GM04503 (cell line): ENCODE measurements at regions not wholly inside any gene's neighbourhood (a gene's known extent, or its start where the extent isn't known, plus 50 kb on each side); places are given as distances from the start of the nearest gene placed in this dataset.
"Not testable (repeated sequence)": the region's sequence is repeated elsewhere in the genome, so short reads cannot be mapped to it uniquely, and the experiment has no call there.

Experiments used
- DNase-seq: peaks from one replicate; pipeline ENCODE4 v3.0.0-alpha.2; 2012; ENCODE audit warnings: low read depth

DNA sequence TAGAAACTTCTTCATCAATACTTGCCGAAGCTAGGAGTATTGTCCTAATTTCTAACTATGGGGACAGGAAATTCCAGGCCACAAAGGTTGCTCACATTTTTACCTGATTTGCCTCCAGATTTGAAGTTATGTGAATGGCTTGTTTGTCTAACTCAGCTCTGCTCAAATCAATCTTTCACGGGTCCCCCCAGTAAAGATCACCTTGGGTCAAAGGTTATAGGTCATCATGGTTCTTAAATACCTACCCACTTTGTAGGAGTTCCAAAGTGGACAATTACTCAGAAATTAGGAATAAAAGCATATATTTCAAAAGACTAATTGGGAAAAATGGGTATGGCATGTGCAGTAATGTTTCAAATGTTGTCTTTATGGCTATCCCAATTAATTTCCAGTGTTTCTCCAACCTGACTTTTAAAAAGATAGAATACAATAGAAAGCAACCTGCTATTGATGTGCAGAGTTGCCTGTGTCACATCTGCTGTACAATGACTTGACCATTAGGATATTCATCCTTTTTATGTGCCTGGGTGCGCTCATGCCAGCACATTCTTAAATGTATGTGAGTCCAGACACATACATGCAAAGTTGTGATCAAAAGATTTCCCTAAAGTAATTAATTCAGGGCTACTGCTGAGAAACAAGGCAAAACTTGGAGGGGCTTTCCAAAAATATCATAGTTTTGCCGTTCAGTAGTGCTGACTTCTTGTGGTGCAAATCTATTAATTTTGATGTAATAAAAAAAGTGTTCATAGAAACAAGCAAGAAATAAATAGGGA is 126.1 kb downstream of the MYCN start:
- DNase-seq: no peak

GRCh38 chr2:16065272-16066069 is 125.1 kb downstream of the MYCN start:
- not testable (repeated sequence) for DNase-seq

DNA sequence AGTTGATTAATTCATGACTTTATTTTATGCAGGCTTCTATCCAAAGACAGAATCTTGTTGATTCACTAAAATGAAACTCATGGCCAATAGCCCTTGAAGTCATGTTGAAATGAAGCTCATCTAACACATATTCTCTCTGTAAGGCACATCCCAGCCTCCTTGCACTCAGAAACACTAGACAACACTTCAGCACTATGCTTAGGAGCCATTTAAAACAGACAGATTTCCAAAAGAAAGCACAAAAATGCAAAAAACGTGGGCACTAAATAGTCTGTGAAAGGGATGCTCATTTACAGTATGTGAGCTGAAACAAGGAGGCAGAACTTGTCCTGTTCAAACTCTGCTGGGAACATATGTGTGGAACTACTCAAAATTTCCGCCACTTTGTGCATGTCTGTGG is 124.4 kb downstream of the MYCN start:
- no peak for DNase-seq

- DNase-seq: no peak
These were observed 123.7 kb downstream of the MYCN start for GRCh38 chr2:16063955-16064633.

DNA sequence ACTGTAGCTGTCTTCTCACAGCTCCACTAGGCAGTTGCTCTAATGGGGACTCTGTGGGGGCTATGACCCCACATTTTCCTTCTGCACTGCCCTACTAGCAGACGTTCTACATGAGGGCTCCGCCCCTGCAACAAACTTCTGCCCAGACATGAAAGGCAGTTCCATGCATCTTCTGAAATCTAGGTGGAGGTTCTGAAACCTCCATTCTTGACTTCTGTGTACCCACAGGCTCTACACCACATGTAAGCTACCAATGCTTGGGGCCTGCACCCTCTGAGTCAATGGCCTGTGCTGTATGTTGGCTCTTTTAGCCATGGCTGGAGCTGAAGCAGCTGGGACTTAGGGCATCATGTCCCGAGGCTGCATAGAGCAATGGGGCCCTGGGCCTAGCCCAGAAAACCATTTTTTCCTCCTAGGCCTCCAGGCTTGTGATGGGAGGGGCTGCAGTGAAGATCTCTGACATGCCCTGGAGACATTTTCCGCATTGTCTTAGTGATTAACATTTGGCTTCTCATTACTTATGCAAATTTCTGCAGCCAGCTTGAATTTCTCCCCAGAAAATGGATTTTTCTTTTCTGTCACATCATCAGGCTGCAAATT is 123.0 kb downstream of the MYCN start:
- DNase-seq: no peak

DNA sequence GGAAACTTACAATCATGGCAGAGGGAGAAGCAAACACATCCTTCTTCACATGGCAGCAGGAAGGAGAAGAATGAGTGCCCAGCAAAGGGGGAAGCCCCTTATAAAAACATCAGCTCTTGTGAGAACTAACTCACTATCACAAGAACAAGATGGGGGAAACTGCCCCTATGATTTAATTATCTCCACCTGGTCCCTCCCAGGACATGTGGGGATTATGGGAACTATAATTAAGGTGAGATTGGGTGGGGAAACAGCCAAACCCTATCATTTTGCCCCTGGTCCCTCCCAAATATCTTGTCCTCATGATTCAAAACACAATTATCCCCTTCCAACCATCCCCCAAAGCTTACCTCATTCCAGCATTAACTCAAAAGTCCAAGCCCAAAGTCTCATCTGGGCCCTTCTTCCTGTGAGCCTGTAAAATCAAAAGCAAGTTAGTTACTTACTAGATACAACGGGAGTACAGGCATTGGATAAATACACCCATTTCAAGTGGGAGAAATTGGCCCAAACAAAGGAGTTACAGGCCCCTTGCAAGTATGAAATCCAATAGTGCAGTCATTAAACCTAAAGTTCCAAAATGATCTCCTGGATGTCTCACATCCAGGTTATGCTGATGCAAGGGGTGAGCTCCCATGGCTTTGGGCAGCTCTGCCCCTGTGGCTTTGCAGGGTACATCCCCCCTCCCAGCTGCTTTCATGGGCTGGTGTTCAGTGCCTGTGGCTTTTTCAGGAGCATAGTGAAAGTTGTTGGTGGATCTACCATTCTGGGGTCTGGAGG is 122.3 kb downstream of the MYCN start:
- no peak for DNase-seq

DNA sequence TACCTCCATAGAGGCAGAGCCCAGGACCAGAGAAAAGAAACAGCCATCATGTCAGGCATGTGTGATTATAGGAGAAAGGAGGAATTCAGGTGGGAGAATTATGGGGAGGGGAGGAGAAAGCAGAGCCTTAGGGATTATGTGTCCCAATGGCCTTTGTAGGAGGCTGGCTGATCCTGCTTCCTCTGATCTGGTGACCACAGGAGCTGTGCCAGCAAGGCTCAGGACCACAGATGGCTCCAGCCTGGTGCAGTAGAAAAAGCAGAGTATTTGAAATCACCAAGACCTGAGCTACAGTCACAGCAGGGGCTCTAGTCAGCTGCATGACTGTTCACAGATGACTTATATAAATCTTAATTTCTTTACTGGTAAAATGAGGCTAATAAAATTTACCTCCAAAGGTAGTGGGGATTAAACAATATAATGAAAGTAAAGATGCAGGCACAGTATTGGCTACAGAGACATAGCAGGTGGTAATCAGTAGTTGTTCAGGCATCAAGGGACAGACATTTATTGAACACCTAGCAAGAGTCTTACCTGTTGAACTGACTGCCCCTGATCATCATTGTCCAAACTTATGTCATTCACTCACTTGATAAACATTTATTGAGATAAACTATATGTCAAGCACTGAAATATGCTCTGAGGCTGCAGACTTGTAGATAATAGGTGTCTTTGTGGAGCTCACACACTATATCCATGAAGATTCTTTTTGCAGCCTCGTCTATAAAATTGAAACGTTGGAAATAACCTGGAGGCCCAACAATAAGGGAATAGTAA is 121.3 kb downstream of the MYCN start:
- no peak for DNase-seq

GRCh38 chr2:16060936-16061338 is 120.6 kb downstream of the MYCN start:
- no peak for DNase-seq

DNA sequence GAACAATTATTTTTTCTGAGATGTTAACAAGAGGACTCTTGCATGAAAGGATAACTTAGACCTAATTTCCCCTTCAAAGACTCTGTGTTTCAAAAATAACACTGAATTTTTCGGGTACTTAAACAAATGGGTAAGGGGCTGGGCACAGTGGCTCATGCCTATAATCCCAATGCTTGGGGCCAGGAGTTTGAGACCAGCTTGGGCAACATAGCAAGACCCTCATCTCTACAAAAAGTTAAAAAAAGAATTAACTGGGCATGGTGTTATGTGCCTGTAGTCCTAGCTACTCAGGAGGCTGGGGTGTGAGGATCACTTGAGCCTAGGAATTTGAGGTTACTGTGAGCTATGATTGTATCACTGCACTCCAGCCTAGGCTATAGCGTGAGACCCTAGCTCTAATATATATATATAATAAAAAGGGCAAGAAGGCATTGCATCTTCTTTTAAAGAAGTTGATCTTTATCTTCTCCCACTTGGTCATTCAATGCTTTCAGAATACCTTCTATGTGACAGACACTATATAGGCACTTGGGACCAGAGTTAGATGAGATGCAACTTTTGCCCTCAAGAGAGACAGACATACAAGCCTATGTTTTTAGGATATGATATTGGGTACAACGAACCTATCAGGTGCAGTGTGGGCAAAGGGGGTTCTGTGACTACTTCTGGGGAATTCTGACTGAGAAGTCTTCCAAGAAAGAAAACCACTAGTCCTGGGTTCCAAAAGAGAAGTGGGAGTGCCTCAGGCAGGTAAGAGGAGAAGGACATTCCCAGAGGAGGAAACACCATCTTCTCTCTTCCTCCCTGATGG is 120.0 kb downstream of the MYCN start:
- no peak for DNase-seq

DNA sequence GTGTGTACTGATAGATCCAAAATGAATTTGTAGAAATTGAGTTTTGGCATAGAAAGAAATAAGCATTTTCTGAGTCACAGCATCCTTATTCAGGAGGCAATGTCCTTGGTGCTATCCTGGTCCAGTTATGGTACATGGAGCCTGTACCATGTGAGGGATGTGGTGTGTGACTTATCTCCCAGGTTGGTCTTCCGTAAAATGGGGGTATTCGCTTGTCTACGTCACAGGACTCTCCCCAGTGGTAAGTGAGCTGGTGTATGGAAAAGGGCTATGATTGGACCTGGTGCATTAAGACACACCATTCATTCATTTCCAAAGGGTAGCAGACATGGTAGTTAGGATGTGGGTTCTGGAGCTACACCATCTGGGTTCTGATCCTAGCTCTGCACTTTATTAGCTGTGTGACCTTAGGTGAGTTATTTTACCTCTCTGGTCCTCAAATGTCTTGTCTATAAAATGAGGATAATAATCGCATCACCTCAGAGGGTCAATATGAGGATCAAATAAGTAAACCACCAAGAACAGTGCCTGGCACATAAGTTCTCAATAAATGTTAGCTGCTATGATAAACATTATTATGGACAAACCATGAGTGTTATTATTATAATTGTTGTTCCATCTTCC is 119.2 kb downstream of the MYCN start:
- DNase-seq: no peak

DNA sequence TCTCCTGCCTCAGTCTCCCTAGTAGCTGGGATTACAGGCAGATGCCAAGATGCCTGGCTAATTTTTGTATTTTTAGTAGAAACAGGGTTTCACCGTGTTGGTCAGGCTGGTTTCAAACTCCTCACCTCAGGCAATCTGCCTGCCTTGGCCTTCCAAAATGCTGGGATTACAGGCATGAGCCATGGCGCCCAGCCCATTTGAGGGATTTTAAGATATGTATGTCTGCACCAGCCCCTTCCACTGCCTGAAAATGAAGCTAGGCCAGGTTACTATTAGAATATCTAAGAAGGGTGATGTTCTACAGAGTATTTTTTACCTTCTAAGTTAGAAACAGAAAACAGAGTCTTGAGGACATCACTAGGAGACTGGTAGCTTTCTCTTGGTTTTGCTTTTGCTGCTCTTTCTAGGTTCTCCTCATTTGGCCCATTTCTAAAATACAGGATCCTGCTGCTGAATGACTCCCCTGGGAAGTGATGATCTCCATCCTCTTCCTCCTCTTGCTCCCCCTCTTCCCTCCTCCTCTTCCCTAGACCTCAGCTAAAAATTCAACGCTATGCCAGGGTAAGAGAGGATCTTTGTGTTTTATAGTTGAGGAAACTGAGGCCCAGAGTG is 118.5 kb downstream of the MYCN start:
- no peak for DNase-seq

GRCh38 chr2:16058256-16058655 is 117.9 kb downstream of the MYCN start:
- no peak for DNase-seq

GRCh38 chr2:16057661-16058060 is 117.3 kb downstream of the MYCN start:
- no peak for DNase-seq

DNA sequence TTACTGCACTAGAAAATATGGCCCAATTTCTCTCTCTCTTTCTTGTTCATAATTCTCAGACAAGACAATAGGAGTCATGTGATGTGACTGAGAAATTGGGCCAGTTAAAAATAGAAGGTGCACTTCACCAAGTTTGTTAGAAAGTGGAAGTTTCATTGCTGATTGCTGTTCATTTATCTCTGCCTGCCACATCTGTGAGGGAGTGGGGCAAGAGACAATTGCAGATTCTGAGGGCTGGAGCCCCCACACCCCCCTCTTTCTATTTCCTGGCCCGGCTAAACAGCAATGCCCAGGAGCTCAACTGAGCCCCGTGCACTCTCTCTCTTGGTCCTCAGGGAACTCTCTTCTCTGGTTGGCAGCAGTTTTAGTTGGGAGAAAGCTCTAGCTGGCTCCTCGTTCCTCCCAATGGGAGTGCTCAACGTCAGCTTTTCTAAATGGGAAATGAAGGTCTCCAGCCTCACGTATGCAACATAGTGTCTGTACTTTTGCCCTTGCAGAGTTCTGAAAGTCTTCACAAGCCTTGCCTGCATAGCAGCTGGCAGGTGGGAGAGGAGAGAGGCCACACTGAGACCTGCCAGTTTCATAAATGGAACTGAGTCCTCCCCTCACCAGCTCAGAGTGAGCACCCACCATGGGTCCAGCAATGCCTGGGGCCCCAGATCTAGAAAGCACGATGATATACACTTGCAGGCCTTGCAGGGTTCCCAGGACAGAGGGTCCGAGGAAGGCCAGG is 115.7 kb downstream of the MYCN start:
- DNase-seq: no peak

- no peak for DNase-seq
These were observed 113.3 kb downstream of the MYCN start for GRCh38 chr2:16053437-16054257.

DNA sequence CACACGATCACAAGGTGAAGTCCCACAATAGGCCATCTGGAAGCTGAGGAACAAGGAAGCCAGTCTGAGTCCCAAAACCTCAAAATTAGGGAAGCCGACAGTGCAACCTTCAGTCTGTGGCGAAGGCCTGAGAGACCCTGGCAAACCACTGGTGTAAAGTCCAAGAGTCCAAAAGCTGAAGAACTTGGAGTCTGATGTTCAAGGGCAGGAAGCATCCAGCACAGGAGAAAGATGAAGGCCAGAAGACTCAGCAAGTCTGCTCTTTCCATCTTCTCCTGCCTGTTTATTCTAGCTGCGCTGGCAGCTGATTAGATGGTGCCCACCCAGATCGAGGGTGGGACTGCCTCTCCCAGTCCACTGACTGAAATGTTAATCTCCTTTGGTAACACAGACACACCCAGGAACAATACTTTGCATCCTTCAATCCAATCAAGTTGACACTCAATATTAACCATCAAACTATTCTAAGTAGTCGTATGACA is 112.3 kb downstream of the MYCN start:
- not testable (repeated sequence) for DNase-seq

DNA sequence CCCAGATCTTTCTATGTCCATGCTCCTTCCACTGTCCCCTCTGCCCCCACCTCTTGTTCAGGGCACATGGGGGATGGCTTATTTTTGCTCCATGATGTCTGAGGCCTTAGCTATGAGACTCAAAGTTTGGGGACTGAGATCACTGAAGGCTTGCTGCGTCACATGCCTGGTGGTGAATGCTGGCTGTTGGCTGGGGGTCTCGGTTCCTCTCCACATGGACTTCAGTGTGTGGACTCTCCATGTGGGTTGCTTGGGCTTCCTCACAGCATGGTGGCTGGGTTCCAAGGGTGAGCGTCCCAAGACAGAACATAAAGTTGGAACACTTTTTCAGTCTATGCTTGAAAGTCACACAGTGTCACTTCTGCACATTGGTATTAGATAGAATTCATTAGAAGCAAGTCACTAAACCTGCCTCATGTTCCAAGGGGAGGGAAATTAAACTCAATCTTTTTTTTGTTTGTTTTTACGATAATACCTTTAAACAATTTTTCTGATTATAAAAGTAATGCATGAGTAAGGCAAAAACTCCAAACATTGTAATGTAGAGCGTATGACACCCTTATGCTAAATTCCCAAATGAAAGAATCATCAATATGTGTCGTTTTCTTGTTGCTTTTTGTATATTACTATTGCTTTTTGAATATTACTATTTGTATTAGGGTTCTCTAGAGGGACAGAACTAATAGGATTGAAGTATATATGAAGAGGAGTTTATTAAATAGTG is 111.7 kb downstream of the MYCN start:
- no peak for DNase-seq
